ENCODE measurements at regions not wholly inside any gene's neighbourhood (a gene's known extent, or its start where the extent isn't known, plus 50 kb on each side); places are given as distances from the start of the nearest gene placed in this dataset.

GRCh38 chr4:124904723-124905388, 192.3 kb upstream of the ANKRD50 start:
- H3K9me3 Mint-ChIP-seq = no peaks in the 10 kb centered on the region
- H3K4me1 Mint-ChIP-seq = peaks cover 48% of the 10 kb centered on the region
- no peak overlapping the region for H3K4me3 Mint-ChIP-seq
- peak overlapping the region; percentile 82 to 96 (median 96) for H3K27ac Mint-ChIP-seq
- no peaks in the 10 kb centered on the region for H3K27me3 Mint-ChIP-seq (ENCODE audit: low read depth)
- TF ChIP-seq CTCF (IDR thresholded peaks at IDR 0.05; ENCODE audit: unreplicated experiment in 3 of 3) = no peak
- H3K36me3 Mint-ChIP-seq (ENCODE audit: low read depth) = no peaks in the 10 kb centered on the region

- H3K36me3 Mint-ChIP-seq (ENCODE audit: low read depth) = no peaks in the 10 kb centered on the region
- no peak for TF ChIP-seq CTCF (IDR thresholded peaks at IDR 0.05; ENCODE audit: unreplicated experiment in 3 of 3)
- peak overlapping the region; percentile 82 to 96 (median 96) for H3K27ac Mint-ChIP-seq
- H3K4me3 Mint-ChIP-seq = peak overlapping the region; percentile 1 to 56 (median 33)
- H3K9me3 Mint-ChIP-seq = no peaks in the 10 kb centered on the region
- peaks cover 51% of the 10 kb centered on the region for H3K4me1 Mint-ChIP-seq
- no peaks in the 10 kb centered on the region for H3K27me3 Mint-ChIP-seq (ENCODE audit: low read depth)
Measured at GRCh38 chr4:124903995-124904722, 191.6 kb upstream of the ANKRD50 start.

GRCh38 chr4:124902001-124902515, 189.5 kb upstream of the ANKRD50 start:
- TF ChIP-seq CTCF (IDR thresholded peaks at IDR 0.05; ENCODE audit: unreplicated experiment in 3 of 3) = no peak
- H3K4me1 Mint-ChIP-seq = peaks cover 51% of the 10 kb centered on the region
- no peak overlapping the region for H3K4me3 Mint-ChIP-seq
- H3K27me3 Mint-ChIP-seq (ENCODE audit: low read depth) = no peaks in the 10 kb centered on the region
- H3K36me3 Mint-ChIP-seq (ENCODE audit: low read depth) = no peaks in the 10 kb centered on the region
- H3K27ac Mint-ChIP-seq = peak overlapping the region; percentile 40 to 67 (median 43)
- H3K9me3 Mint-ChIP-seq = peaks cover 3% of the 10 kb centered on the region

- H3K27ac Mint-ChIP-seq = peak overlapping the region in 1 of 3 experiments; percentile 71
- TF ChIP-seq CTCF (IDR thresholded peaks at IDR 0.05; ENCODE audit: unreplicated experiment in 3 of 3) = no peak
- H3K4me3 Mint-ChIP-seq = no peak overlapping the region
- no peaks in the 10 kb centered on the region for H3K36me3 Mint-ChIP-seq (ENCODE audit: low read depth)
- peaks cover 47% of the 10 kb centered on the region for H3K4me1 Mint-ChIP-seq
- peaks cover 12% of the 10 kb centered on the region for H3K9me3 Mint-ChIP-seq
- no peaks in the 10 kb centered on the region for H3K27me3 Mint-ChIP-seq (ENCODE audit: low read depth)
Measured at GRCh38 chr4:124899997-124900396, 187.5 kb upstream of the ANKRD50 start.

GRCh38 chr4:124890522-124890921, 178.0 kb upstream of the ANKRD50 start:
- Mint-ChIP-seq H3K27ac (no peak overlapping the region), H3K4me3 (no peak overlapping the region), H3K36me3 (ENCODE audit: low read depth) (no peaks in the 10 kb centered on the region), H3K27me3 (ENCODE audit: low read depth) (no peaks in the 10 kb centered on the region), H3K4me1 (no peaks in the 10 kb centered on the region), H3K9me3 (no peaks in the 10 kb centered on the region)
- TF ChIP-seq CTCF (IDR thresholded peaks at IDR 0.05; ENCODE audit: unreplicated experiment in 3 of 3) = no peak

All from nephron (organoid).